ENCODE measurements at regions not wholly inside any gene's neighbourhood (a gene's known extent, or its start where the extent isn't known, plus 50 kb on each side); places are given as distances from the start of the nearest gene placed in this dataset.
A peak's percentile ranks its signal among the peaks of the same experiment; 100 is the strongest.
"Not testable (repeated sequence)": the region's sequence is repeated elsewhere in the genome, so short reads cannot be mapped to it uniquely, and the experiment has no call there.

DNA sequence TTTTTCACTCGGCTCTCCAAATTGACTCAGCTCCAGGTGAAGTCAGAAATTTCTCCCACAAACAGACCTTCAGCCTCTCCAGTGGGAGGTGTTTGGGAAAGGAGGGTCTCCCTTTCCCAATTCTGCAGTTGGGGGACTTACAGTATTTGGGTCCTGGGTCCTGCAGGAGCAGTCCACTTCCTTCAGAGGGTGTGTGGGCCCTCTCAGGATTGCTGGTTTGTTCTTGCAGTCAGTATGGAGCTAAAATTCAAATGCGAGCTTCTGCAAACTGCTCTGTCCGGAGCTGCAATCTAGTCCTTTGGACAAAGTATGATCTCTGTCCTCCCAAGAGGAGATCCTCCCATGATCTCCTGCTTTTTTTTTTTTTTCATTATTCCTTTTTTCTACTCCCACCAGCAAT, 87.9 kb upstream of the MSTN start:
- Histone ChIP-seq H3K27ac (ENCODE audit: low read depth, low read length) (no peak overlapping the region), H3K36me3 (ENCODE audit: control insufficient read depth, insufficient read depth, low read length) (no peaks in the 10 kb centered on the region), H3K4me3 (ENCODE audit: low read depth, low read length) (no peak overlapping the region), H3K4me1 (ENCODE audit: control insufficient read depth, insufficient read depth, low read length) (peaks cover 4% of the 10 kb centered on the region), H3K9me3 (ENCODE audit: control insufficient read depth, insufficient read depth, low read length) (no peaks in the 10 kb centered on the region), H3K27me3 (ENCODE audit: control insufficient read depth, insufficient read depth, low read length) (no peaks in the 10 kb centered on the region)
- no peak for DNase-seq (ENCODE audit: low read depth in 4 of 6, low spot score in 6 of 6)
- whole genome bisulfite sequencing (ENCODE audit: insufficient coverage), result 83% methylated on average over 2 of the region's 3 CpGs

DNA sequence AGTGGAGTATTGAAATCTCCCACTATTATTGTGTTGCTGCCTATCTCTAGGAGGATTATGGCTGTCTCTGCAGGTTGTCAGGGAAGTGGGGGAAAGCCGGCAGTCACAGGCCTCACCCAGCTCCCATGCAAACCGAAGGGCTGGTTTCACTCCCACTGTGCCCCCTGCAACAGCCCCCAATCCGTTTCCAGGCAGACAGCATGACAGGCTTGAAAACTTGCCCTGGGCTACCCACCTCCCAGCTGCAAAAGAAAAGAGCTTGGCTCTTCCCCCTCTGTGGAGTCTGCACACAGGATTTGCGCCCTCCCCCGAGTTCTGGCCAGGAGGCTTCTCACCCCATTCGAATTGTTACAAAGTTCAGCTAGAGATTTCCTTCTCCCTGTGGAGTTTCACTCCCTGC, 87.4 kb upstream of the MSTN start:
- Histone ChIP-seq H3K4me3 (ENCODE audit: low read depth, low read length) (no peak overlapping the region), H3K27ac (ENCODE audit: low read depth, low read length) (no peak overlapping the region), H3K9me3 (ENCODE audit: control insufficient read depth, insufficient read depth, low read length) (no peaks in the 10 kb centered on the region), H3K27me3 (ENCODE audit: control insufficient read depth, insufficient read depth, low read length) (no peaks in the 10 kb centered on the region), H3K4me1 (ENCODE audit: control insufficient read depth, insufficient read depth, low read length) (peaks cover 4% of the 10 kb centered on the region), H3K36me3 (ENCODE audit: control insufficient read depth, insufficient read depth, low read length) (no peaks in the 10 kb centered on the region)
- peak in 1 of 6 donors; percentile 13 for DNase-seq (ENCODE audit: low read depth in 4 of 6, low spot score in 6 of 6)
- 34% methylated on average over 6 of the region's 6 CpGs for WGBS (ENCODE audit: insufficient coverage)

DNA sequence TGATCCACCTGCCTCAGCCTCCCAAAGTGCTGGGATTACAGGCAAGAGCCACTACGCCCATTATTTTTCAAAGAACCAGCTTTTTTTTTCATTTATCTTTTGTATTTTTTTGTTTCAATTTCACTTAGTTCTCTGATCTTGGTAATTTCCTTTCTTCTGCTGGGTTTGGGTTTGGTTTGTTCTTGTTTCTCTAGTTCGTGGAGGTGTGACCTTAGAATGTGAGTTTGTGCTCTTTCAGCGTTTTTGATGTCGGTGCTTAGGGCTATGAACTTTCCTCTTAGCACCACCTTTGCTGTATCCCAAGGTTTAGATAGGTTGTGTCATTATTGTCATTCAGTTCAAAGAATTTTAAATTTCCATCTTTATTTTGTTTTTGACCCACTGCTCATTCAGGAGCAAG, 86.7 kb upstream of the MSTN start:
- no CpG with 5 or more reads among the region's 4 CpGs for WGBS (ENCODE audit: insufficient coverage)
- Histone ChIP-seq H3K4me1 (ENCODE audit: control insufficient read depth, insufficient read depth, low read length) (peaks cover 4% of the 10 kb centered on the region), H3K36me3 (ENCODE audit: control insufficient read depth, insufficient read depth, low read length) (no peaks in the 10 kb centered on the region), H3K4me3 (ENCODE audit: low read depth, low read length) (no peak overlapping the region), H3K27me3 (ENCODE audit: control insufficient read depth, insufficient read depth, low read length) (no peaks in the 10 kb centered on the region), H3K27ac (ENCODE audit: low read depth, low read length) (no peak overlapping the region), H3K9me3 (ENCODE audit: control insufficient read depth, insufficient read depth, low read length) (no peaks in the 10 kb centered on the region)
- no peak for DNase-seq (ENCODE audit: low read depth in 4 of 6, low spot score in 6 of 6)

DNA sequence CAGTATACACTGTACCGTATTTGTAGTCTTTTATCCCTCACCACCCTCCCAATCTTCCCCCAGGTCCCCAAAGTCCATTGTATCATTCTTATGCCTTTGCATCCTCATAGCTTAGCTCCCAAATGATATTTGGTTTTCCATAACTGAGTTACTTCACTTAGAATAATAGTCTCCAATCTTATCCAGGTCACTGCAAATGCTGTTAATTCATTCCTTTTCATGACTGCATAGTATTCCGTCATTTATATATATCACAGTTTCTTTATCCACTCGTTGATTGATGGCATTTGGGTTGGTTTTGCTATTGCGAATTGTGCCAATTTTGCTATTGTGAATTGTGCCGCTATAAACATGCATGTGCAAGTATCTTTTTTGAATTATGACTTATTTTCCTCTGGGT, 83.6 kb upstream of the MSTN start:
- not testable (repeated sequence) for H3K4me1 ChIP-seq (ENCODE audit: control insufficient read depth, insufficient read depth, low read length); H3K4me3 ChIP-seq (ENCODE audit: low read depth, low read length); DNase-seq (ENCODE audit: low read depth in 4 of 6, low spot score in 6 of 6); H3K36me3 ChIP-seq (ENCODE audit: control insufficient read depth, insufficient read depth, low read length); H3K27ac ChIP-seq (ENCODE audit: low read depth, low read length); H3K9me3 ChIP-seq (ENCODE audit: control insufficient read depth, insufficient read depth, low read length); H3K27me3 ChIP-seq (ENCODE audit: control insufficient read depth, insufficient read depth, low read length)
- WGBS (ENCODE audit: insufficient coverage), result no CpG with 5 or more reads among the region's 5 CpGs

DNA sequence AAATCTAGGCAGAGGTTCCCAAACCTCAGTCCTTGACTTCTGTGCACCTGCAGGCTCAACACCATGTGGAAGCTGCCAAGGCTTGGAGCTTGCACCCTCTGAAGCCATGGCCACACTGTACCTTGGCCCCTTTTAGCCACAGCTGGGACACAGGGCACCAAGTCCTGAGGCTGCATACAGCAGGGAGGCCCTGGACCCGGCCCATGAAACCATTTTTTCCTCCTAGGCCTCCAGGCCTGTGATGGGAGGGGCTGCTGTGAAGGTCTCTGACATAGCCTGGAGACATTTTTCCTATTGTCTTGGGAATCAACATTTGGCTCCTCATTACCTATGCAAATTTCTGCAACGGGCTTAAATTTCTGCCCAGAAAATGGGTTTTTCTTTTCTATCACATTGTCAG, 77.9 kb upstream of the MSTN start:
- not testable (repeated sequence) for H3K4me1 ChIP-seq (ENCODE audit: control insufficient read depth, insufficient read depth, low read length); DNase-seq (ENCODE audit: low read depth in 4 of 6, low spot score in 6 of 6); H3K27me3 ChIP-seq (ENCODE audit: control insufficient read depth, insufficient read depth, low read length); H3K9me3 ChIP-seq (ENCODE audit: control insufficient read depth, insufficient read depth, low read length); H3K4me3 ChIP-seq (ENCODE audit: low read depth, low read length); H3K27ac ChIP-seq (ENCODE audit: low read depth, low read length); H3K36me3 ChIP-seq (ENCODE audit: control insufficient read depth, insufficient read depth, low read length)
- 94% methylated on average over 2 of the region's 2 CpGs for WGBS (ENCODE audit: insufficient coverage)

DNA sequence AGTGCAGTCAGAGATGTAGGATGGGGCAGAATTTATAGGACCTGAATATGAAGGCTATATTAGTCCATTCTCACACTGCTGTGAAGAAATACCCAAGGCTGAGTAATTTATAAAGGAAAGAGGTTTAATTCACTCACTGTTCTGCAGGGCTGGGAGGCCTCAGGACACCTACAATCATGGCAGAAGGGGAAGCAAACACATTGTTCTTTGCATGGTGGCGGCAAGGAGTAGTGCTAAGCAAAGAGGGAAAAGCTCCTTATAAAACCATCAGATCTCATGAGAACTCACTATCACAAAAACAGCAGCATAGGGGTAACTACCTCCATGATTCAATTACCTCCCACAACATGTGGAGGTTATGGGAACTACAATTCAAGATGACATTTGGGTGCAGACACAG, 76.8 kb upstream of the MSTN start:
- Histone ChIP-seq H3K36me3 (ENCODE audit: control insufficient read depth, insufficient read depth, low read length) (no peaks in the 10 kb centered on the region), H3K27ac (ENCODE audit: low read depth, low read length) (no peak overlapping the region), H3K9me3 (ENCODE audit: control insufficient read depth, insufficient read depth, low read length) (peaks cover 3% of the 10 kb centered on the region), H3K4me3 (ENCODE audit: low read depth, low read length) (no peak overlapping the region), H3K4me1 (ENCODE audit: control insufficient read depth, insufficient read depth, low read length) (no peaks in the 10 kb centered on the region), H3K27me3 (ENCODE audit: control insufficient read depth, insufficient read depth, low read length) (no peaks in the 10 kb centered on the region)
- WGBS (ENCODE audit: insufficient coverage), result no CpG with 5 or more reads among the region's 1 CpG
- no peak for DNase-seq (ENCODE audit: low read depth in 4 of 6, low spot score in 6 of 6)

DNA sequence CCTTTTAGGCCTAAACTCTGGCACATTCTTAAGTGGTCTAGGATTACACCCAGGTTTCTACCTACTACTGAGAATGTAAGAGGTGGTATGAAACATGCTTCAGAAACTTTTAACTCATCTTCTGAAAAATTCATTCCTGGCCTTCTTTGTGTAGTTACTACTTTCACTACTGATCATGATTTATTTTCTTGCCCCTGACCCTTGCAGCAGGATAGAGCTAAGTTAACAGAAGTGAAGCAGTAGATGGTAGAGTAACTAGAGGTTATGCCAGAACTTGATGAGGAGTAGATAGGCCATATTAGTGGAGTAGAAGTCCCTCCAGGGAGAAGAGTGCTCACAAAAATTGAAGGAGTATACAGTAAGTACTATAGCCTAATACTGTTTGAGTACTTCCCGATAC, 75.5 kb upstream of the MSTN start:
- DNase-seq (ENCODE audit: low read depth in 4 of 6, low spot score in 6 of 6), result no peak
- H3K27ac ChIP-seq (ENCODE audit: low read depth, low read length), result no peak overlapping the region
- peaks cover 3% of the 10 kb centered on the region for H3K9me3 ChIP-seq (ENCODE audit: control insufficient read depth, insufficient read depth, low read length)
- H3K4me3 ChIP-seq (ENCODE audit: low read depth, low read length), result no peak overlapping the region
- no peaks in the 10 kb centered on the region for H3K4me1 ChIP-seq (ENCODE audit: control insufficient read depth, insufficient read depth, low read length)
- H3K27me3 ChIP-seq (ENCODE audit: control insufficient read depth, insufficient read depth, low read length), result no peaks in the 10 kb centered on the region
- H3K36me3 ChIP-seq (ENCODE audit: control insufficient read depth, insufficient read depth, low read length), result no peaks in the 10 kb centered on the region
- 94% methylated on average over 1 of the region's 1 CpG for WGBS (ENCODE audit: insufficient coverage)

DNA sequence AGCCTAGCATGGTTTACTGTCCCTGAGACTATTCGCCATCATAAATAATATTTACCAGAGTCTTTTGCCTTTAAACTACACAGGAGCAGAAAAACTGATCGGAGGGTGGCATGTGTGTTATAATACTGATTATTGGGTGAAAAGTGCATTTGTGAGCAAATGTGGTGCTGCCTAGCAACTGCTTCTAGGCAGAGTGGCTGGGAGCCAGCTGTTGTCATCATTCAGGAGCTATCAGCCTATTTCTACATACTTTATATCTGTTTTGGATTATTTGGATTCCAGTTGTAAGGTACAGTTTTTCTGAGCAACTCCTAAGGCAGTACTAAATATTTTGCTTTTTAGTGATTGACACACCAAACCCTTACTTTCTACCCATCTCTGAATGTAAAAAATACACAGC, 75.0 kb upstream of the MSTN start:
- H3K9me3 ChIP-seq (ENCODE audit: control insufficient read depth, insufficient read depth, low read length), result peaks cover 3% of the 10 kb centered on the region
- WGBS (ENCODE audit: insufficient coverage), result no CpG with 5 or more reads among the region's 2 CpGs
- DNase-seq (ENCODE audit: low read depth in 4 of 6, low spot score in 6 of 6), result peak in 2 of 6 donors; percentile 24 to 39
- H3K4me3 ChIP-seq (ENCODE audit: low read depth, low read length), result no peak overlapping the region
- no peaks in the 10 kb centered on the region for H3K27me3 ChIP-seq (ENCODE audit: control insufficient read depth, insufficient read depth, low read length)
- no peaks in the 10 kb centered on the region for H3K4me1 ChIP-seq (ENCODE audit: control insufficient read depth, insufficient read depth, low read length)
- no peaks in the 10 kb centered on the region for H3K36me3 ChIP-seq (ENCODE audit: control insufficient read depth, insufficient read depth, low read length)
- H3K27ac ChIP-seq (ENCODE audit: low read depth, low read length), result no peak overlapping the region

DNA sequence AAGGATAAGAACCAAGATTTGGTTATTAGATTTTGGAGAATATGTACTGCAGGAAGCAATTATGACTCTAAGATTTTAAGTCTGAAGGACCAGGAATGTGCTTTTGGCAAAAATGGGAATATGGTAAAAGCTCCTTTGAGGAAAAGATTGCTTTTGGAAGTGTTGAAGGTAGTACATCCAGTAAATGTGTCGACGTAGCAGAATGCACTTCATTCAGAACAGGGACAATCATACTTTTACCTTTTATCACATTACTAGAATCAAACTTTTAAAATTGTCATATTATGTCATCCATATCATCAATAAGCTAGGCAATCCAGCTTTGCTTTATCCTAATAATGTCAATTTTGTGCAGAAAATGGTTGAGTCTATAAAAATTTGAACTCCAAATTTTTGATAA, 74.3 kb upstream of the MSTN start:
- no CpG with 5 or more reads among the region's 2 CpGs for WGBS (ENCODE audit: insufficient coverage)
- Histone ChIP-seq H3K27ac (ENCODE audit: low read depth, low read length) (no peak overlapping the region), H3K27me3 (ENCODE audit: control insufficient read depth, insufficient read depth, low read length) (no peaks in the 10 kb centered on the region), H3K4me3 (ENCODE audit: low read depth, low read length) (no peak overlapping the region), H3K4me1 (ENCODE audit: control insufficient read depth, insufficient read depth, low read length) (no peaks in the 10 kb centered on the region), H3K9me3 (ENCODE audit: control insufficient read depth, insufficient read depth, low read length) (peaks cover 3% of the 10 kb centered on the region), H3K36me3 (ENCODE audit: control insufficient read depth, insufficient read depth, low read length) (no peaks in the 10 kb centered on the region)
- no peak for DNase-seq (ENCODE audit: low read depth in 4 of 6, low spot score in 6 of 6)

DNA sequence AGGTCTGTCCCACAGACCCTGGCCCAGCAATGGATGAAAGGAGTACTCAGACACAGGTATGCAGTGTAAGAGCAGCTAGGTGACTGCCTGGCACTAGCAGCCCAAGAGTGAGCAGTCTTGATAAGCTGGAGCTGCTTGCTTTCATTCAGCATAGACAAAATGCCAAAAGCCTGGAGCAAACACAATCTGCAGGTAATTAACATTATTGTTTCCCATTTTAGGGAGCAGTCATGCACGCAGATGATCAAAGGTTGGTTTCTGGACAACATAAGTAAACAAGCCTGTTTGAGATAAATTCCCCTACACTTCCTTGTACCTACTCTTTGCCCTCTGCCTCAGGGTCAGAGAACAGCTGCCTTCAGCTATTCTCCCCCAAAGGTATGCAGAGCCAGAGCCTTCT, 73.7 kb upstream of the MSTN start:
- Histone ChIP-seq H3K36me3 (ENCODE audit: control insufficient read depth, insufficient read depth, low read length) (no peaks in the 10 kb centered on the region), H3K27me3 (ENCODE audit: control insufficient read depth, insufficient read depth, low read length) (no peaks in the 10 kb centered on the region)
- 86% methylated on average over 1 of the region's 1 CpG for WGBS (ENCODE audit: insufficient coverage)

More for the DNA sequence above, 73.7 kb upstream of the MSTN start:
- Histone ChIP-seq H3K9me3 (ENCODE audit: control insufficient read depth, insufficient read depth, low read length) (peaks cover 3% of the 10 kb centered on the region), H3K4me1 (ENCODE audit: control insufficient read depth, insufficient read depth, low read length) (no peaks in the 10 kb centered on the region), H3K4me3 (ENCODE audit: low read depth, low read length) (no peak overlapping the region), H3K27ac (ENCODE audit: low read depth, low read length) (no peak overlapping the region)
- no peak for DNase-seq (ENCODE audit: low read depth in 4 of 6, low spot score in 6 of 6)

Measured in spinal cord (tissue), 9 donors.